ENCODE measurements at regions not wholly inside any gene's neighbourhood (a gene's known extent, or its start where the extent isn't known, plus 50 kb on each side); places are given as distances from the start of the nearest gene placed in this dataset.
"Not testable (repeated sequence)": the region's sequence is repeated elsewhere in the genome, so short reads cannot be mapped to it uniquely, and the experiment has no call there.

GRCh38 chr1:219548386-219548785, 64.5 kb downstream of the ZC3H11B start:
- no peak overlapping the region for H3K4me3 ChIP-seq (ENCODE audit: low read depth, low read length)
- no peak for TF ChIP-seq CTCF (IDR thresholded peaks at IDR 0.05; ENCODE audit: low read depth, low read length)

- not testable (repeated sequence) for H3K4me3 ChIP-seq (ENCODE audit: low read depth, low read length)
Observed at GRCh38 chr1:219545756-219546155, 67.1 kb downstream of the ZC3H11B start.

GRCh38 chr1:219544163-219544846, 68.6 kb downstream of the ZC3H11B start:
- no peak overlapping the region for H3K4me3 ChIP-seq (ENCODE audit: low read depth, low read length)
- no peak for TF ChIP-seq CTCF (IDR thresholded peaks at IDR 0.05; ENCODE audit: low read depth, low read length)

GRCh38 chr1:219542828-219543518, 69.9 kb downstream of the ZC3H11B start:
- no peak overlapping the region for H3K4me3 ChIP-seq (ENCODE audit: low read depth, low read length)
- no peak for TF ChIP-seq CTCF (IDR thresholded peaks at IDR 0.05; ENCODE audit: low read depth, low read length)

GRCh38 chr1:219541946-219542345, 71.0 kb downstream of the ZC3H11B start:
- no peak for TF ChIP-seq CTCF (IDR thresholded peaks at IDR 0.05; ENCODE audit: low read depth, low read length)
- no peak overlapping the region for H3K4me3 ChIP-seq (ENCODE audit: low read depth, low read length)

- no peak overlapping the region for H3K4me3 ChIP-seq (ENCODE audit: low read depth, low read length)
- TF ChIP-seq CTCF (IDR thresholded peaks at IDR 0.05; ENCODE audit: low read depth, low read length) = no peak
Observed at GRCh38 chr1:219539645-219540254, 73.2 kb downstream of the ZC3H11B start.

- H3K4me3 ChIP-seq (ENCODE audit: low read depth, low read length) = no peak overlapping the region
- no peak for TF ChIP-seq CTCF (IDR thresholded peaks at IDR 0.05; ENCODE audit: low read depth, low read length)
Observed at GRCh38 chr1:219538886-219539285, 74.0 kb downstream of the ZC3H11B start.

Data from WI38 (cell line).